IMR-90 (cell line): ENCODE measurements at regions not wholly inside any gene's neighbourhood (a gene's known extent, or its start where the extent isn't known, plus 50 kb on each side); places are given as distances from the start of the nearest gene placed in this dataset.

ENCODE experiments used
- ATAC-seq: fragments of 200-7000 bp; cut with Tn5 transposase; 2 replicates; pipeline ENCODE4 v1.9.1; 2020; ENCODE audit warnings: low read depth, mild to moderate bottlenecking, moderate library complexity
- BruUV-seq: library from RNA; stranded (reverse); fragments of 400-500 nt; replicated peaks from 2 replicates; lab custom pipeline; 2021; lab: Mats Ljungman, UMichigan
- CTCF ChIA-PET: fragments of 300-600 bp; formaldehyde crosslinking; extraction: SDS; loops from one replicate; lab custom pipeline; 2021; ENCODE audit warnings: antibody characterized with exemption; lab: Yijun Ruan, JAX
- POLR2A ChIA-PET: fragments of 300-600 bp; sonication (Branson Sonifier 250); formaldehyde crosslinking; loops from one replicate; lab custom pipeline; 2022; ENCODE audit warnings: antibody characterized with exemption; ENCODE audit not compliant: unreplicated experiment; lab: Charles Lee
- DNase-seq: peaks from one replicate; pipeline ENCODE4 v3.0.0; 2013
- H2AFZ ChIP-seq: replicated peaks from 2 replicates; pipeline ENCODE3; 2013; ENCODE audit warnings: low read length, mild to moderate bottlenecking; ENCODE audit not compliant: poor library complexity
- H2AK5ac ChIP-seq: 2 replicates; pipeline ENCODE4 v1.6.1; 2013; ENCODE audit warnings: low read depth, low read length, inconsistent platforms
- H2AK9ac ChIP-seq: replicated peaks from 2 replicates; pipeline ENCODE3; 2013; ENCODE audit warnings: mild to moderate bottlenecking, low read depth, low read length, moderate library complexity; ENCODE audit not compliant: poor library complexity
- H2BK120ac ChIP-seq: 2 replicates; pipeline ENCODE4 v1.6.1; 2013; ENCODE audit warnings: low read depth, low read length, inconsistent platforms
- H2BK15ac ChIP-seq: 3 replicates; pipeline ENCODE4 v1.6.1; 2013; ENCODE audit warnings: low read depth, low read length, inconsistent platforms
- H2BK20ac ChIP-seq: 2 replicates; pipeline ENCODE4 v1.6.1; 2013; ENCODE audit warnings: low read depth, mild to moderate bottlenecking, inconsistent platforms, low read length, moderate library complexity
- H2BK5ac ChIP-seq: 2 replicates; pipeline ENCODE4 v1.6.1; 2013; ENCODE audit warnings: mild to moderate bottlenecking, low read depth, low read length, inconsistent platforms; ENCODE audit not compliant: poor library complexity, severe bottlenecking
- H3K14ac ChIP-seq: replicated peaks from 2 replicates; pipeline ENCODE4 v1.6.1; 2013; ENCODE audit warnings: low read depth, low read length, inconsistent platforms
- H3K18ac ChIP-seq: 2 replicates; pipeline ENCODE4 v1.6.1; 2013; ENCODE audit warnings: low read depth, low read length, control low read depth
- H3K23ac ChIP-seq: 2 replicates; pipeline ENCODE4 v1.6.1; 2013; ENCODE audit warnings: low read depth, low read length, inconsistent platforms
- H3K27ac ChIP-seq: 2 replicates; pipeline ENCODE4 v1.5.1; 2013; ENCODE audit warnings: mild to moderate bottlenecking, control low read depth, low read length; ENCODE audit not compliant: insufficient read depth
- H3K27me3 ChIP-seq: 2 replicates; pipeline ENCODE4 v1.6.1; 2013; ENCODE audit warnings: low read length; ENCODE audit not compliant: control insufficient read depth, insufficient read depth
- H3K36me3 ChIP-seq: 2 replicates; pipeline ENCODE4 v1.6.1; 2013; ENCODE audit warnings: low read length, mixed read lengths; ENCODE audit not compliant: control insufficient read depth, insufficient read depth
- H3K4ac ChIP-seq: 2 replicates; pipeline ENCODE4 v1.6.1; 2013; ENCODE audit warnings: low read depth, low read length, inconsistent platforms
- H3K4me1 ChIP-seq: 2 replicates; pipeline ENCODE4 v1.6.1; 2013; ENCODE audit warnings: low read length, mixed read lengths; ENCODE audit not compliant: control insufficient read depth, insufficient read depth
- H3K4me2 ChIP-seq: 2 replicates; pipeline ENCODE4 v1.6.1; 2013; ENCODE audit warnings: low read depth, mild to moderate bottlenecking, control low read depth, low read length, moderate library complexity
- H3K4me3 ChIP-seq: 2 replicates; pipeline ENCODE4 v1.5.1; 2013; ENCODE audit warnings: low read depth, mild to moderate bottlenecking, control low read depth, low read length, moderate library complexity; ENCODE audit not compliant: insufficient read depth
- H3K56ac ChIP-seq: 2 replicates; pipeline ENCODE4 v1.6.1; 2013; ENCODE audit warnings: low read length, inconsistent platforms; ENCODE audit not compliant: insufficient read depth; ENCODE audit errors: extremely low read depth
- H3K79me1 ChIP-seq, 2 experiments: 2 replicates each; pipeline ENCODE4 v1.6.1; 2013; ENCODE audit warnings: low read length in 2 of 2, inconsistent platforms in 1 of 2, low read depth in 1 of 2
- H3K9ac ChIP-seq: 2 replicates; pipeline ENCODE4 v1.6.1; 2013; ENCODE audit warnings: low read depth, low read length, control low read depth
- H3K9me1 ChIP-seq: 2 replicates; pipeline ENCODE4 v1.6.1; 2013; ENCODE audit warnings: low read length, inconsistent platforms; ENCODE audit not compliant: insufficient read depth
- H3K9me3 ChIP-seq: 2 replicates; pipeline ENCODE4 v1.6.1; 2013; ENCODE audit warnings: low read length; ENCODE audit not compliant: control insufficient read depth, insufficient read depth
- H4K20me1 ChIP-seq: 2 replicates; pipeline ENCODE4 v1.6.1; 2013; ENCODE audit warnings: low read length, inconsistent platforms; ENCODE audit not compliant: insufficient read depth
- H4K5ac ChIP-seq: 2 replicates; pipeline ENCODE4 v1.6.1; 2013; ENCODE audit warnings: mild to moderate bottlenecking, low read depth, low read length, control low read depth
- H4K8ac ChIP-seq, 2 experiments: 2 replicates each; pipeline ENCODE4 v1.6.1; 2013; ENCODE audit warnings: low read depth in 2 of 2, low read length in 2 of 2, control low read depth in 1 of 2, inconsistent platforms in 1 of 2
- H4K91ac ChIP-seq: 2 replicates; pipeline ENCODE4 v1.6.1; 2013; ENCODE audit warnings: low read depth, low read length, inconsistent platforms; ENCODE audit not compliant: insufficient read depth
- BHLHE40 ChIP-seq: fragments of 150-350 bp; IDR thresholded peaks from 2 replicates; pipeline ENCODE4 v1.6.1; 2016; ENCODE audit warnings: mild to moderate bottlenecking, low read depth, low read length
- CEBPB ChIP-seq: IDR thresholded peaks from 2 replicates; pipeline ENCODE4 v1.6.1; 2012; ENCODE audit warnings: low read depth, low read length, improper control_type of control experiment
- CHD1 ChIP-seq: IDR thresholded peaks from 2 replicates; pipeline ENCODE4 v1.6.1; 2012; ENCODE audit warnings: low read depth, low read length, improper control_type of control experiment
- FOS ChIP-seq: fragments of 150-350 bp; IDR thresholded peaks from 2 replicates; pipeline ENCODE4 v1.6.1; 2016; ENCODE audit warnings: low read depth, low read length
- MAZ ChIP-seq: IDR thresholded peaks from 2 replicates; pipeline ENCODE4 v1.6.1; 2012; ENCODE audit warnings: low read depth, mild to moderate bottlenecking, low read length, improper control_type of control experiment, moderate library complexity, borderline replicate concordance
- POLR2A ChIP-seq: IDR thresholded peaks from 2 replicates; pipeline ENCODE4 v1.6.1; 2012; ENCODE audit warnings: mild to moderate bottlenecking, low read depth, low read length
- SMC3 ChIP-seq: fragments of 150-350 bp; IDR thresholded peaks from 2 replicates; pipeline ENCODE4 v1.6.1; 2016; ENCODE audit warnings: low read depth, mild to moderate bottlenecking, antibody characterized with exemption, low read length, moderate library complexity
- WGBS, 2 experiments: methylation state at CpG; one replicate each; pipeline versions ENCODE4 v1.1.5 to v1.1.7; 2013; ENCODE audit warnings: missing lambda C conversion rate in 2 of 2; ENCODE audit not compliant: insufficient read length in 1 of 2; ENCODE audit errors: extremely low coverage in 2 of 2; 5-methylcytosine and 5-hydroxymethylcytosine counted together
- dilution Hi-C: fragments of 300-500 bp; cut with HindIII; formaldehyde crosslinking; loops from one replicate; pipeline ENCODE4 v1.14.3; 2018; ENCODE audit warnings: low sequenced_read_pairs; ENCODE audit not compliant: unreplicated experiment
- in situ Hi-C: fragments of 300-500 bp; cut with MboI; formaldehyde crosslinking; loops from 3 replicates; pipeline ENCODE4 v1.14.3; 2019; ENCODE audit warnings: low sequenced_read_pairs, inconsistent platforms, mixed read lengths
- intact Hi-C: fragments of 100-400 bp; cut with micrococcal nuclease; formaldehyde crosslinking; loops from 2 replicates; pipeline ENCODE4 v1.10.0; 2022
- TF ChIP-seq, protein P1 (sequence below): conservative IDR thresholded peaks from 2 replicates; pipeline ENCODE4 v1.5.1; 2012; ENCODE audit warnings: mild to moderate bottlenecking, low read depth, low read length, improper control_type of control experiment

DNA sequence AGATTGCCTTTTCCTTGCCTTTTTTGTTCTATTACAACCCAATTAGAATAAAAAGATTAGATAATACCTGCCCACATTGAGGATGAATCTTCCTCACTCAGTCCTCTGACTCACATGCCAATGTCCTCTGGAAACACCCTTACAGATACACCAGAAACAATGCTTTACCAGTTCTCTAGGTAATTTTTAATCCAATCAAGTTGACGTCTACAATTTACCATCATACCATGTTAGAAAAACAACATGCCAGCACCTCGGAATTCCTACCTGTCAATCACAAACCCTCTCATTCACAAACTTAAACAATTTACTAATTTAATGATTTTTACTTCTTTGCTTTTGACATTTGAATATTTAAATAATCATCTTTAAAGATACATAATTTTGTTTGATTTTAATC lies 953.8 kb downstream of the TRHDE start:
- Histone ChIP-seq H4K91ac (no peak overlapping the region), H4K20me1 (no peaks in the 10 kb centered on the region), H3K56ac (no peak overlapping the region), H2BK5ac (no peak overlapping the region), H4K5ac (no peak overlapping the region), H3K9ac (no peak overlapping the region), H3K36me3 (no peaks in the 10 kb centered on the region), H3K27me3 (no peaks in the 10 kb centered on the region), H4K8ac (no peak overlapping the region), H3K9me1 (no peaks in the 10 kb centered on the region), H2AFZ (no peak overlapping the region), H2BK20ac (no peak overlapping the region), H3K14ac (no peak overlapping the region), H2BK120ac (no peak overlapping the region), H2AK9ac (no peak overlapping the region), H3K4me2 (no peak overlapping the region), H2AK5ac (no peak overlapping the region), H2BK15ac (no peak overlapping the region), H3K79me1 (no peaks in the 10 kb centered on the region), H3K18ac (no peak overlapping the region), H3K4me3 (no peak overlapping the region), H3K27ac (no peak overlapping the region), H3K9me3 (peaks cover 3% of the 10 kb centered on the region; the same call in 1 of the 2 replicates), H3K4ac (no peak overlapping the region), H3K23ac (no peak overlapping the region), H3K4me1 (no peaks in the 10 kb centered on the region)
- dilution Hi-C loops: no loop called here
- no CpG with 5 or more reads among the region's 2 CpGs for WGBS, 2 experiments
- ChIA-PET POLR2A (no interaction called here), CTCF (no interaction called here)
- DNase-seq (no peak), ATAC-seq (no peak)
- in situ Hi-C loops: no loop called here
- intact Hi-C loops: no loop called here
- BruUV-seq: no TSS peak
- TF ChIP-seq CHD1 (no peak), FOS (no peak), CEBPB (no peak), MAZ (no peak), SMC3 (no peak), BHLHE40 (no peak), POLR2A (no peak)
- TF ChIP-seq, protein P1, sequence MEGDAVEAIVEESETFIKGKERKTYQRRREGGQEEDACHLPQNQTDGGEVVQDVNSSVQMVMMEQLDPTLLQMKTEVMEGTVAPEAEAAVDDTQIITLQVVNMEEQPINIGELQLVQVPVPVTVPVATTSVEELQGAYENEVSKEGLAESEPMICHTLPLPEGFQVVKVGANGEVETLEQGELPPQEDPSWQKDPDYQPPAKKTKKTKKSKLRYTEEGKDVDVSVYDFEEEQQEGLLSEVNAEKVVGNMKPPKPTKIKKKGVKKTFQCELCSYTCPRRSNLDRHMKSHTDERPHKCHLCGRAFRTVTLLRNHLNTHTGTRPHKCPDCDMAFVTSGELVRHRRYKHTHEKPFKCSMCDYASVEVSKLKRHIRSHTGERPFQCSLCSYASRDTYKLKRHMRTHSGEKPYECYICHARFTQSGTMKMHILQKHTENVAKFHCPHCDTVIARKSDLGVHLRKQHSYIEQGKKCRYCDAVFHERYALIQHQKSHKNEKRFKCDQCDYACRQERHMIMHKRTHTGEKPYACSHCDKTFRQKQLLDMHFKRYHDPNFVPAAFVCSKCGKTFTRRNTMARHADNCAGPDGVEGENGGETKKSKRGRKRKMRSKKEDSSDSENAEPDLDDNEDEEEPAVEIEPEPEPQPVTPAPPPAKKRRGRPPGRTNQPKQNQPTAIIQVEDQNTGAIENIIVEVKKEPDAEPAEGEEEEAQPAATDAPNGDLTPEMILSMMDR: no peak
